M059J (cell line): ENCODE measurements at regions not wholly inside any gene's neighbourhood (a gene's known extent, or its start where the extent isn't known, plus 50 kb on each side); places are given as distances from the start of the nearest gene placed in this dataset.

Experiments used
- DNase-seq: peaks from one replicate; pipeline ENCODE4 v3.0.0-alpha.2; 2012; ENCODE audit warnings: low read depth

- DNase-seq = no peak
These were observed 86.2 kb upstream of the THBS2 start for GRCh38 chr6:169339731-169340309.

- no peak for DNase-seq
These were observed 85.4 kb upstream of the THBS2 start for GRCh38 chr6:169339025-169339424.

GRCh38 chr6:169337886-169338445, 84.3 kb upstream of the THBS2 start:
- DNase-seq = no peak

GRCh38 chr6:169335301-169335700, 81.7 kb upstream of the THBS2 start:
- no peak for DNase-seq

GRCh38 chr6:169332250-169332649, 78.6 kb upstream of the THBS2 start:
- no peak for DNase-seq

GRCh38 chr6:169328112-169328801, 74.6 kb upstream of the THBS2 start:
- DNase-seq = peak; percentile 75

- peak; percentile 84 for DNase-seq
These were observed 72.6 kb upstream of the THBS2 start for GRCh38 chr6:169326067-169326799.

GRCh38 chr6:169324656-169325459, 71.2 kb upstream of the THBS2 start:
- no peak for DNase-seq

GRCh38 chr6:169324086-169324485, 70.4 kb upstream of the THBS2 start:
- no peak for DNase-seq

- DNase-seq = no peak
These were observed 69.6 kb upstream of the THBS2 start for GRCh38 chr6:169323221-169323620.

- no peak for DNase-seq
These were observed 67.9 kb upstream of the THBS2 start for GRCh38 chr6:169321546-169321945.

GRCh38 chr6:169320013-169320412, 66.4 kb upstream of the THBS2 start:
- peak; percentile 76 for DNase-seq

- peak; percentile 27 for DNase-seq
These were observed 64.0 kb upstream of the THBS2 start for GRCh38 chr6:169317441-169318202.

- peak; percentile 83 for DNase-seq
These were observed 63.0 kb upstream of the THBS2 start for GRCh38 chr6:169316651-169317050.

GRCh38 chr6:169315830-169316614, 62.4 kb upstream of the THBS2 start:
- no peak for DNase-seq

GRCh38 chr6:169313347-169314010, 59.8 kb upstream of the THBS2 start:
- no peak for DNase-seq

GRCh38 chr6:169312658-169313346, 59.2 kb upstream of the THBS2 start:
- DNase-seq = peak; percentile 80

- no peak for DNase-seq
These were observed 57.3 kb upstream of the THBS2 start for GRCh38 chr6:169310983-169311382.
